VCaP (cell line): ENCODE measurements at regions not wholly inside any gene's neighbourhood (a gene's known extent, or its start where the extent isn't known, plus 50 kb on each side); places are given as distances from the start of the nearest gene placed in this dataset.

Experiments used
- H3K27ac ChIP-seq: fragments of 450-650 bp; 2 replicates; pipeline ENCODE4 v1.5.1; 2017
- CTCF ChIP-seq: fragments of 450-650 bp; conservative IDR thresholded peaks from 2 replicates; pipeline ENCODE4 v1.5.1; 2017; ENCODE audit warnings: mild to moderate bottlenecking, moderate library complexity

- no peak for TF ChIP-seq CTCF
- peak overlapping the region; percentile 46 for H3K27ac ChIP-seq
Observed at GRCh38 chr11:25928076-25928475, 403.9 kb upstream of the ANO3 start.

GRCh38 chr11:25938952-25939351, 393.0 kb upstream of the ANO3 start:
- H3K27ac ChIP-seq = no peak overlapping the region
- TF ChIP-seq CTCF = no peak

- TF ChIP-seq CTCF = no peak
- no peak overlapping the region for H3K27ac ChIP-seq
Observed at GRCh38 chr11:25939691-25940090, 392.2 kb upstream of the ANO3 start.

GRCh38 chr11:25941353-25941752, 390.6 kb upstream of the ANO3 start:
- no peak overlapping the region for H3K27ac ChIP-seq
- TF ChIP-seq CTCF = no peak

- no peak overlapping the region for H3K27ac ChIP-seq
Observed at GRCh38 chr11:25943031-25943430, 388.9 kb upstream of the ANO3 start.

GRCh38 chr11:25943777-25944661, 387.9 kb upstream of the ANO3 start:
- H3K27ac ChIP-seq = no peak overlapping the region
- TF ChIP-seq CTCF = no peak

More at GRCh38 chr11:25943031-25943430, 388.9 kb upstream of the ANO3 start:
- TF ChIP-seq CTCF = no peak

- TF ChIP-seq CTCF = no peak
- no peak overlapping the region for H3K27ac ChIP-seq
Observed at GRCh38 chr11:25949918-25950317, 382.0 kb upstream of the ANO3 start.
